Cardiac fibroblast (primary cell): ENCODE measurements at regions not wholly inside any gene's neighbourhood (a gene's known extent, or its start where the extent isn't known, plus 50 kb on each side); places are given as distances from the start of the nearest gene placed in this dataset.

Experiments used
- DNase-seq, 2 donors: peaks; one replicate each; pipeline versions ENCODE4 v3.0.0 to v3.0.0-alpha.2; 2010; ENCODE audit warnings: low read depth in 2 of 2
- H3K4me3 ChIP-seq, 2 donors: replicated peaks in 1 of 2; 1 replicate in 1 of 2; 2 replicates in 1 of 2; pipeline ENCODE4 v1.5.1; 2011; ENCODE audit warnings: low read depth in 2 of 2, low read length in 2 of 2, mild to moderate bottlenecking in 2 of 2, moderate library complexity in 1 of 2
- TF ChIP-seq, protein P1 (sequence below): IDR thresholded peaks from one replicate; pipeline ENCODE4 v1.5.1; 2011; ENCODE audit warnings: low read depth, mild to moderate bottlenecking, low read length, inconsistent platforms

DNA sequence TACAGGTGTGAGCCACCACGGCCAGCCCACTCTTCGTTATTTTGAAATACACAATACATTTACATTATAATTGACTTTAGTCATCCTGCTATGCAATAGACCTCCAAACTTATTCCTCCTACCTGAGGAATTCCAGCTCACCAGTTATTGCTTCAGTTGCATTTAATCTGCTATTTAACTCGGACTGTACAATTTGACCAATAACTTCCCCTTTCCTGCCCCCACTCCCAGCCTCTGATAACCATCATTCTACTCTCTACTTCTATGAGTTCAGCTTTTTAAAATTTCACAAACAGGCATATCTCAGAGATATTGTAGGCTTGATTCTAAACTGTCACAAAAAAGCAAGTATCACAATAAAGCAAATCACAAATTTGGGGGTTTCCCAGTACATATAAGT, 157.0 kb downstream of the COPRS start:
- TF ChIP-seq, protein P1, sequence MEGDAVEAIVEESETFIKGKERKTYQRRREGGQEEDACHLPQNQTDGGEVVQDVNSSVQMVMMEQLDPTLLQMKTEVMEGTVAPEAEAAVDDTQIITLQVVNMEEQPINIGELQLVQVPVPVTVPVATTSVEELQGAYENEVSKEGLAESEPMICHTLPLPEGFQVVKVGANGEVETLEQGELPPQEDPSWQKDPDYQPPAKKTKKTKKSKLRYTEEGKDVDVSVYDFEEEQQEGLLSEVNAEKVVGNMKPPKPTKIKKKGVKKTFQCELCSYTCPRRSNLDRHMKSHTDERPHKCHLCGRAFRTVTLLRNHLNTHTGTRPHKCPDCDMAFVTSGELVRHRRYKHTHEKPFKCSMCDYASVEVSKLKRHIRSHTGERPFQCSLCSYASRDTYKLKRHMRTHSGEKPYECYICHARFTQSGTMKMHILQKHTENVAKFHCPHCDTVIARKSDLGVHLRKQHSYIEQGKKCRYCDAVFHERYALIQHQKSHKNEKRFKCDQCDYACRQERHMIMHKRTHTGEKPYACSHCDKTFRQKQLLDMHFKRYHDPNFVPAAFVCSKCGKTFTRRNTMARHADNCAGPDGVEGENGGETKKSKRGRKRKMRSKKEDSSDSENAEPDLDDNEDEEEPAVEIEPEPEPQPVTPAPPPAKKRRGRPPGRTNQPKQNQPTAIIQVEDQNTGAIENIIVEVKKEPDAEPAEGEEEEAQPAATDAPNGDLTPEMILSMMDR: no peak
- no peak overlapping the region for H3K4me3 ChIP-seq
- DNase-seq: no peak

DNA sequence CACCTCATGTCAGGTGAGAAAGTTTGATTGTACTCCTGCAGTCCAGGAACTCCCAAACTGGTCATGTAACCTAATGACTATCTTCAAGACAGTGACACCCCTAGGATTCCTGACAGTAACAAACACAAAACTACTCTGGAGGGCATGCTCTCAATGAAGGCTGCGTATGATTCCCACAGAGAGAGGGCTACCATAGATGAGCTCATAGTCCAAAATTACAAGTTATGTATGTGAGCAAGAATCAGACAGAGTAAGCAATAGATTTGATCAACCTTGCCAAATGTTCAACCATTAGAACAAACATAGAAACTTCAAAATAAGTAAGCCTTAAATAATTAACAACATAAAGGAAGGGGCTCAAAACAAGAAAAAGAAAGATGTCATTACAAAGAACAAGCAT, 158.1 kb downstream of the COPRS start:
- TF ChIP-seq, protein P1: no peak
- no peak for DNase-seq
- no peak overlapping the region for H3K4me3 ChIP-seq

DNA sequence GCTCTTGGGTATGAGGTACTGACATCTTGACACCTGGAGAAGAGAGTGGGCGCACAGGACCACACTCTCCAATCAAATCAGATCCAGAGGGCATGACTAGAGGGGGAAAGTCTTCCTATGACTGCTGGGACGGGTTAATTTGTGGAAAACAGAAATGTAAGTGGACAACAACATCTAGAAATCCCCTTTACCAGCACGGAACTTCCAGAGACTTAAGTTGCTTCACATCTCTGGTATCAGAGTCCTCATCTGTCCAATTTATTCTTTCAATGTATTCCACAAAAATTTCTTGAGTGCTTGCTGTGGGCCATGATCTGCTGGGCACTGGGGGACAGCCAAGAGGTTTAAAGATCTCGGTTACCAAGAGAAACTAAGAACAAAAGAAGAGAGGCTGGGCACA, 159.2 kb downstream of the COPRS start:
- TF ChIP-seq, protein P1: no peak
- no peak for DNase-seq

DNA sequence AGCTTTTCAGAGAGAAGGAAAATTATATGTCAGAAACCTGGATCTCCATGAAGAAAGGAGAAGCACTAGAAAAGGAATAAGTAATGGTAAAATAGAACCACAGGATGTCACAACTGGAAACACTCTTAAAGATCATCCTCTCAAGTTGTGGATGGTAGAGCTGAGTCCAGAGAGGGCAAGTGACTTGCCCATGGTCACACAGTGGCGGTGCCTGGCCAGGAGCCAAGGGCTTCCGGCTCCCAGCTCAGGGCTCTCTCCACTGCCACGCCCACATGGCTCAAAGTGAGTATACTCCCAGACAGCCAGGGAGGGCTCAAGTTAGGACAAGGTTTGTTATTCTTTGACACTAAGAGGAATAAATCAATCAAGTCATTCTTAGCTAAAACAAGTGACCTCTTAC, 159.8 kb downstream of the COPRS start:
- no peak overlapping the region for H3K4me3 ChIP-seq
- no peak for DNase-seq
- TF ChIP-seq, protein P1: no peak

More for the DNA sequence above, 159.2 kb downstream of the COPRS start:
- H3K4me3 ChIP-seq: no peak overlapping the region

DNA sequence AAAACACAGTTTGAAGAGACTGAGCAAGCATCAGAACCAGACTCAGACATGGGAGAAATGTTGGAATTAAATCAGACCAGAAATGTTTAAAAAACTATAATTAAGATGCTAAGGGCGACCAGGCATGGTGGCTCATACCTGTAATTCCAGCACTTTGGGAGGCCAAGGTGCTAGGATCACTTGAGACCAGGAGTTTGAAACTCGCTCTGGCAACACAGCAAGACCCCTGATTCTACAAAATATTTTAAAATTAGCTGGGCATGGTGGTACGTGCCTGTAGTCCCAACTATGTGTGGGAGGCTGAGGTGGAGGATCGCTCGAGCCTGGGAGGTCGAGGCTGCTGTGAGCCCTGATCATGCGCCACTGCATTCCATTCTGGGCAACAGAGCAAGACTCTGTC, 160.3 kb downstream of the COPRS start:
- no peak for DNase-seq
- H3K4me3 ChIP-seq: no peak overlapping the region
- TF ChIP-seq, protein P1: no peak

DNA sequence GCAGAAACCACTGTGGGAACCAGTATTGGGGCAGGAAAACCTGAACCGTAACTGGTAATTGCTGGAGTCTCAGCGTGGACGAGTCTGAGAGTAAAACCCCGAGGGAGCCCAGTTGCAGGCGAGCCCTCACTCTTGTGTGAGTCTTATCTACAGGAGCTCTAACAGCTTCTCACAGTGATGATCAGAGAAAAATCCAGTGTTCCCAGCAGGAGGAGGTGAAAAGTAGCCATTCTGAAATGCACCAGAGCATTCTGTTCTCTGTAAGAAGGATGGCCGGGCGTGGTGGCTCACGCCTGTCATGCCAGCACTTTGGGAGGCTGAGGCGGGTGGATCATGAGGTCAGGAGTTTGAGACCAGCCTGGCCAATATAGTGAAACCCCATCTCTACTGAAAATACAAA, 161.2 kb downstream of the COPRS start:
- DNase-seq: no peak
- no peak overlapping the region for H3K4me3 ChIP-seq
- TF ChIP-seq, protein P1: no peak

DNA sequence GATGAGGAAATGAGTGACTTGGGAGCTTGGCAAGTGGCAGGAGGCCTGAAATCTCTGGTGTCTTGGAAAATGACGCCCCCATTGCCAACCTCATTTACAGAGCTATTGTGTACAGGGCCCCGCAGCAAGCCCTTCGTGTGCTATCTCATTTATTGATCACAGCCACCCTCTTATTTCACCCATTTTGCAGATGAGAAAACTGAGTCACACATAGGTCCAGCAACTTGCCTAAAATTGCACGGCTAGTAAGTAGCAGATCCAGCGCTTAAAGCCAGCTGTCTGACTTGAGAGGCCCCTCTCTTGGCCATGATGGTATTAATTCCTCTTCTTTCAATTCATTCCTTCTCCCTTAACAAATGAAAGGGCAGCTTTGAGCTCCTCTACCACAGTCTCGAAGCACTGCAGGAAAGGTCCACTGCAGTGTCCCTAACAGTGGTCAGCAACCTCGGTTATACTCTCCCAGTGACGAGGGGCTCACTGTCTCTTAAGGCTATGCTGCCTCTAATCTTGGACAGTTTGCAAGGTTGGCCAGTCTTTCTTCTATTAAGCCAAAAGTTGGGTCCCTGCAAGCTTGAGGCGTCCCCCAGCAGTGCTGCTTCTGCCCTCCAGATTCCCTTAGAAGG, 162.2 kb downstream of the COPRS start:
- TF ChIP-seq, protein P1: no peak
- DNase-seq: no peak
- no peak overlapping the region for H3K4me3 ChIP-seq
